PC-3 (cell line): ENCODE measurements at regions not wholly inside any gene's neighbourhood (a gene's known extent, or its start where the extent isn't known, plus 50 kb on each side); places are given as distances from the start of the nearest gene placed in this dataset.
"Not testable (repeated sequence)": the region's sequence is repeated elsewhere in the genome, so short reads cannot be mapped to it uniquely, and the experiment has no call there.

ENCODE experiments used
- EZH2 ChIP-seq: fragments of 300-600 bp; sonication (generic); IDR thresholded peaks from one replicate; pipeline ENCODE4 v1.6.1; 2017; ENCODE audit warnings: antibody characterized with exemption, mild to moderate bottlenecking, low read length; ENCODE audit not compliant: unreplicated experiment
- TF ChIP-seq, protein P1 (sequence below): fragments of 300-600 bp; sonication (generic); conservative IDR thresholded peaks from 2 replicates; pipeline ENCODE4 v1.5.1; 2017; ENCODE audit warnings: antibody characterized with exemption, low read depth, mild to moderate bottlenecking, low read length

DNA sequence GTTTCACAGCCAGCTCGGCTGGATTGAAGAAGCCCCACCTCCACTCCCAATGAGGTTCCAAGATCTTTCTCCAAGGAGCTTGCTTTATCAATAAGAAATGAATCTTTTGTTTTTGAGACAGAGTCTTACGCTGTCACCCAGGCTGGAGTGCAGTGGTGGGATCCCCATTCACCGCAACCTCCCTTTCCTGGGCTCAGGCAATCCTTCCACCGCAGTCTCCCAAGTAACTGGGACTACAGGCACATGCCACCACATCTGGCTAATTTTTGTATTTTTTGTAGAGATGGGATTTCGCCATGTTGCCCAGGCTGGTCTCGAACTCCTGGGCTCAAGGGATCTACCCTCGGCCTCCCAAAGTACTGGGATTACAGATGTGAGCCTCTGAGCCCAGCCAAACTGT lies 175.3 kb downstream of the OR4M2 start:
- TF ChIP-seq, protein P1, sequence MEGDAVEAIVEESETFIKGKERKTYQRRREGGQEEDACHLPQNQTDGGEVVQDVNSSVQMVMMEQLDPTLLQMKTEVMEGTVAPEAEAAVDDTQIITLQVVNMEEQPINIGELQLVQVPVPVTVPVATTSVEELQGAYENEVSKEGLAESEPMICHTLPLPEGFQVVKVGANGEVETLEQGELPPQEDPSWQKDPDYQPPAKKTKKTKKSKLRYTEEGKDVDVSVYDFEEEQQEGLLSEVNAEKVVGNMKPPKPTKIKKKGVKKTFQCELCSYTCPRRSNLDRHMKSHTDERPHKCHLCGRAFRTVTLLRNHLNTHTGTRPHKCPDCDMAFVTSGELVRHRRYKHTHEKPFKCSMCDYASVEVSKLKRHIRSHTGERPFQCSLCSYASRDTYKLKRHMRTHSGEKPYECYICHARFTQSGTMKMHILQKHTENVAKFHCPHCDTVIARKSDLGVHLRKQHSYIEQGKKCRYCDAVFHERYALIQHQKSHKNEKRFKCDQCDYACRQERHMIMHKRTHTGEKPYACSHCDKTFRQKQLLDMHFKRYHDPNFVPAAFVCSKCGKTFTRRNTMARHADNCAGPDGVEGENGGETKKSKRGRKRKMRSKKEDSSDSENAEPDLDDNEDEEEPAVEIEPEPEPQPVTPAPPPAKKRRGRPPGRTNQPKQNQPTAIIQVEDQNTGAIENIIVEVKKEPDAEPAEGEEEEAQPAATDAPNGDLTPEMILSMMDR: not testable (repeated sequence)
- not testable (repeated sequence) for TF ChIP-seq EZH2
